Testis (tissue), 2 donors: ENCODE measurements at regions not wholly inside any gene's neighbourhood (a gene's known extent, or its start where the extent isn't known, plus 50 kb on each side); places are given as distances from the start of the nearest gene placed in this dataset.

Experiments used
- CTCF ChIP-seq, 3 experiments: fragments of 450-650 bp in 2 of 3; fragments of 200-600 bp in 1 of 3; sonication (generic) in 1 of 3; IDR thresholded peaks; one replicate each; pipeline ENCODE4 v1.5.1; 2016 to 2019; ENCODE audit warnings: antibody characterized with exemption in 3 of 3, mild to moderate bottlenecking in 2 of 3, moderate library complexity in 1 of 3
- POLR2A ChIP-seq: fragments of 450-650 bp; IDR thresholded peaks from one replicate; pipeline ENCODE4 v1.6.1; 2017; ENCODE audit warnings: antibody characterized with exemption, mild to moderate bottlenecking, moderate library complexity

- TF ChIP-seq CTCF (IDR thresholded peaks at IDR 0.05) (no peak), POLR2A (no peak)
Observed at GRCh38 chr3:106789276-106789675, 588.0 kb upstream of the CCDC54 start.
